Kidney (tissue), 13 donors: ENCODE measurements at regions not wholly inside any gene's neighbourhood (a gene's known extent, or its start where the extent isn't known, plus 50 kb on each side); places are given as distances from the start of the nearest gene placed in this dataset.

ENCODE experiments used
- DNase-seq, 5 donors: peaks; one replicate each; pipeline ENCODE4 v3.0.0-alpha.2; 2013 to 2020
- FAIRE-seq: peaks from 2 replicates; lab custom pipeline; 2012; peaks lifted over from hg19 to GRCh38; lab: Jason Lieb, UNC
- H3K27ac ChIP-seq, 2 donors: one replicate each; pipeline ENCODE4 v1.7.0; 2013; ENCODE audit warnings: low read depth in 2 of 2, low read length in 2 of 2, inconsistent platforms in 1 of 2
- H3K27me3 ChIP-seq: one replicate; pipeline ENCODE4 v1.7.1; 2013; ENCODE audit warnings: low read length, inconsistent platforms; ENCODE audit not compliant: control insufficient read depth, insufficient read depth
- H3K36me3 ChIP-seq, 3 donors: one replicate each; pipeline versions ENCODE4 v1.7.0 to v1.7.1; 2013; ENCODE audit warnings: low read length in 3 of 3, control low read depth in 1 of 3, inconsistent platforms in 1 of 3; ENCODE audit not compliant: insufficient read depth in 3 of 3, control insufficient read depth in 2 of 3
- H3K4me1 ChIP-seq, 3 donors: one replicate each; pipeline versions ENCODE4 v1.7.0 to v1.7.1; 2013; ENCODE audit warnings: low read length in 3 of 3, inconsistent platforms in 1 of 3, low read depth in 1 of 3; ENCODE audit not compliant: control insufficient read depth in 2 of 3, insufficient read depth in 2 of 3
- H3K4me3 ChIP-seq, 3 donors: one replicate each; pipeline versions ENCODE4 v1.7.0 to v1.8.1; 2013; ENCODE audit warnings: low read length in 3 of 3, control low read depth in 1 of 3, inconsistent platforms in 1 of 3
- H3K9ac ChIP-seq, 3 donors: one replicate each; pipeline versions ENCODE4 v1.7.0 to v1.7.1; 2013; ENCODE audit warnings: low read length in 3 of 3, control low read depth in 1 of 3, inconsistent platforms in 1 of 3
- H3K9me3 ChIP-seq, 3 donors: one replicate each; pipeline versions ENCODE4 v1.7.0 to v1.7.1; 2013; ENCODE audit warnings: low read length in 3 of 3, control low read depth in 1 of 3, inconsistent platforms in 1 of 3; ENCODE audit not compliant: control insufficient read depth in 2 of 3, insufficient read depth in 1 of 3
- CTCF ChIP-seq: IDR thresholded peaks from 3 replicates; pipeline ENCODE4 v1.5.1; 2012; ENCODE audit warnings: mild to moderate bottlenecking, moderate library complexity, borderline replicate concordance; ENCODE audit not compliant: insufficient read depth; ENCODE audit errors: extremely low read depth
- intact Hi-C: fragments of 100-400 bp; cut with DNase I; formaldehyde crosslinking; loops from one replicate; pipeline ENCODE4 v1.11.1; 2022
- donor health status: control.
- donor health status: control.
- donor health status: control.
- donor health status: control.
- donor health status: control.
- donor health status: DM: yes; HTN: yes; CAD: no.
- donor health status: Normal renal cell carcinoma (clear cell type).

- H3K4me3 ChIP-seq = no peak overlapping the region
- no peak overlapping the region for H3K27ac ChIP-seq
- no peak for TF ChIP-seq CTCF
- H3K36me3 ChIP-seq = no peaks in the 10 kb centered on the region
- DNase-seq = no peak
- FAIRE-seq = no peak
- H3K9me3 ChIP-seq = no peaks in the 10 kb centered on the region
- H3K27me3 ChIP-seq = no peaks in the 10 kb centered on the region
- no peaks in the 10 kb centered on the region for H3K4me1 ChIP-seq
- no peak overlapping the region for H3K9ac ChIP-seq
- intact Hi-C loops = no loop called here
Observed at GRCh38 chr2:56123538-56123937, 60.3 kb upstream of the CCDC85A start.

GRCh38 chr2:56127010-56127409 is 56.8 kb upstream of the CCDC85A start:
- H3K27me3 ChIP-seq = no peaks in the 10 kb centered on the region
- no peaks in the 10 kb centered on the region for H3K9me3 ChIP-seq
- intact Hi-C loops = no loop called here
- no peak overlapping the region for H3K27ac ChIP-seq
- FAIRE-seq (no peak), DNase-seq (no peak)
- TF ChIP-seq CTCF = no peak
- no peaks in the 10 kb centered on the region for H3K4me1 ChIP-seq
- no peak overlapping the region for H3K4me3 ChIP-seq
- no peak overlapping the region for H3K9ac ChIP-seq
- H3K36me3 ChIP-seq = no peaks in the 10 kb centered on the region

GRCh38 chr2:56127463-56128152 is 56.2 kb upstream of the CCDC85A start:
- no peaks in the 10 kb centered on the region for H3K4me1 ChIP-seq
- H3K27me3 ChIP-seq = no peaks in the 10 kb centered on the region
- H3K9ac ChIP-seq = no peak overlapping the region
- no peak for TF ChIP-seq CTCF
- H3K9me3 ChIP-seq = no peaks in the 10 kb centered on the region
- H3K27ac ChIP-seq = no peak overlapping the region
- DNase-seq (peak in 1 of 5 donors; percentile 17), FAIRE-seq (no peak)
- no peak overlapping the region for H3K4me3 ChIP-seq
- H3K36me3 ChIP-seq = no peaks in the 10 kb centered on the region
- intact Hi-C loops = no loop called here

GRCh38 chr2:56128235-56128634 is 55.6 kb upstream of the CCDC85A start:
- TF ChIP-seq CTCF = no peak
- no peaks in the 10 kb centered on the region for H3K36me3 ChIP-seq
- FAIRE-seq (no peak), DNase-seq (no peak)
- intact Hi-C loops = no loop called here
- no peak overlapping the region for H3K27ac ChIP-seq
- H3K9ac ChIP-seq = no peak overlapping the region
- H3K9me3 ChIP-seq = no peaks in the 10 kb centered on the region
- H3K27me3 ChIP-seq = no peaks in the 10 kb centered on the region
- H3K4me1 ChIP-seq = no peaks in the 10 kb centered on the region
- H3K4me3 ChIP-seq = no peak overlapping the region
